ENCODE measurements at regions not wholly inside any gene's neighbourhood (a gene's known extent, or its start where the extent isn't known, plus 50 kb on each side); places are given as distances from the start of the nearest gene placed in this dataset.

GRCh38 chr7:51732951-51733350, 416.3 kb upstream of the COBL start:
- DNase-seq = no peak

- DNase-seq = no peak
Measured at GRCh38 chr7:51732116-51732515, 415.5 kb upstream of the COBL start.

- DNase-seq = no peak
Measured at GRCh38 chr7:51731075-51731474, 414.5 kb upstream of the COBL start.

GRCh38 chr7:51727441-51727840, 410.8 kb upstream of the COBL start:
- no peak for DNase-seq

GRCh38 chr7:51706851-51707250, 390.2 kb upstream of the COBL start:
- no peak for DNase-seq

GRCh38 chr7:51705701-51706100, 389.1 kb upstream of the COBL start:
- DNase-seq = no peak

GRCh38 chr7:51702673-51703072, 386.1 kb upstream of the COBL start:
- no peak for DNase-seq

GRCh38 chr7:51701935-51702334, 385.3 kb upstream of the COBL start:
- DNase-seq = no peak

GRCh38 chr7:51700593-51701215, 384.1 kb upstream of the COBL start:
- DNase-seq = no peak

- no peak for DNase-seq
Measured at GRCh38 chr7:51693258-51693657, 376.6 kb upstream of the COBL start.

- DNase-seq = no peak
Measured at GRCh38 chr7:51689547-51689946, 372.9 kb upstream of the COBL start.

GRCh38 chr7:51685794-51686193, 369.2 kb upstream of the COBL start:
- no peak for DNase-seq

- DNase-seq = no peak
Measured at GRCh38 chr7:51680594-51681399, 364.2 kb upstream of the COBL start.

GRCh38 chr7:51679358-51679757, 362.7 kb upstream of the COBL start:
- no peak for DNase-seq

GRCh38 chr7:51666751-51667150, 350.1 kb upstream of the COBL start:
- DNase-seq = no peak

GRCh38 chr7:51666266-51666665, 349.7 kb upstream of the COBL start:
- no peak for DNase-seq

- no peak for DNase-seq
Measured at GRCh38 chr7:51665045-51665780, 348.6 kb upstream of the COBL start.

- no peak for DNase-seq
Measured at GRCh38 chr7:51660516-51660915, 343.9 kb upstream of the COBL start.

- no peak for DNase-seq
Measured at GRCh38 chr7:51658684-51659083, 342.1 kb upstream of the COBL start.

GRCh38 chr7:51647931-51648351, 331.3 kb upstream of the COBL start:
- no peak for DNase-seq

- DNase-seq = no peak
Measured at GRCh38 chr7:51647486-51647885, 330.9 kb upstream of the COBL start.

GRCh38 chr7:51645702-51646298, 329.2 kb upstream of the COBL start:
- no peak for DNase-seq

- DNase-seq = no peak
Measured at GRCh38 chr7:51645255-51645654, 328.6 kb upstream of the COBL start.

- DNase-seq = no peak
Measured at GRCh38 chr7:51644216-51644615, 327.6 kb upstream of the COBL start.

Measured in activated CD4-positive, alpha-beta T cell treated with anti-CD3 and anti-CD28 coated beads, Interleukin-2, amount 50 U/mL, for 16 hours (primary cell).